D341Med (cell line): ENCODE measurements at regions not wholly inside any gene's neighbourhood (a gene's known extent, or its start where the extent isn't known, plus 50 kb on each side); places are given as distances from the start of the nearest gene placed in this dataset.
A peak's percentile ranks its signal among the peaks of the same experiment; 100 is the strongest.
"Not testable (repeated sequence)": the region's sequence is repeated elsewhere in the genome, so short reads cannot be mapped to it uniquely, and the experiment has no call there.

Experiments
- DNase-seq: peaks from one replicate; pipeline ENCODE4 v3.0.0; 2012; ENCODE audit warnings: low spot score

DNA sequence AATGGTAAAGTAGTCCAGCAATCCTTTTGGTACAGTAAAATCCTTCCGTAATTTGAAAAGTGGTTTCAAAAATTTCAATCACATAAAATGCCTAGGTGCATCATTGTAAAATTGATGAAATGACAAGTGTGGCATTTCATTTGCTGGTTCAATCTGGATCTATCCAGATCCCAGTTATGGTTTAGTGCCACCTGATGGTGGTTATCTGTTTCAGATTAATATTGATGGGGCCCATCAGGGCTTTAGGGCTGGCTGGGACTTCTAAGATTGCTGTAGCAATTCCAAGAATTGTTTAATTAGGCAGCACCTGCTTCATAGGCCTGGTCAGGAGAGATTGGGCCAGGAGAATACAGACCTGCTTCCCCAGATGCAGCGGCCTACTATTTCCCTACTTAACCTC lies 55.5 kb upstream of the PIK3C3 start:
- DNase-seq: peak; percentile 58

DNA sequence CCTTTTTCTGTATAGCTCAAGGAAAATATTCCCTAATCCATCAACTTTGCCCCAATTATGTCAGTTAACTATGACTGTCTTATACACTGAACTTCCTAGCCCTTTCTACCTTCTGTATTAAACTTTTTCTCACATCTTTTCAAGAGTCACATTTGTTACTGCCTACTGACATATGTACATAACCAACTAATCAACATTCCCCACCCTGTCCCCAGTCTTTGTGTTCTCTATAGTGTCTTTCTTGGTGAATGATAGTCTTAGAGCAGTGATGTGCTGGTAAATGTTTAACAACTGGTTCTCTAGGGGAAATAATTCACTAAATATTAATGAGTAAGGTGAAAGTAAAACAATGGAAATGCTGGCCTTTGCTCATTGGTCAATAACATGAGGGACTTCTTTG lies 61.6 kb upstream of the PIK3C3 start:
- DNase-seq: no peak

DNA sequence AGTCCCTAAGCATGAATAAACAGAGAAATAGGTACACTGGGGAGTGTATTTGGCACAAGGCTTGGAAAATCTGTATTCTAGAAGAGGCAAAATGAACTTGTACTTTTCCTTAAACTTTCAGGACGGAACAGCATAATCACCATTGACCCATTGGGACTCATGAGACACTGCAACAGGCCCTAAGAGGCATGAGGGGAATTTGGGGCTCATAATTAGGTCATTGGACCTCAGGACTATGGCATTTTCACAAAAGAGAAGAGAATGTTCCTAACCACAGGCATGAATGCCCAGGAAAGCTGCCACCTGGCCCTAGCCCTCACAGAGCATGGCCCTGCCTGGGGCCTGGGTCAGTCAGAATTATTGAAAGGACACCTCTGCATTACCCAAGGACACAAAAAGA lies 67.9 kb upstream of the PIK3C3 start:
- no peak for DNase-seq

DNA sequence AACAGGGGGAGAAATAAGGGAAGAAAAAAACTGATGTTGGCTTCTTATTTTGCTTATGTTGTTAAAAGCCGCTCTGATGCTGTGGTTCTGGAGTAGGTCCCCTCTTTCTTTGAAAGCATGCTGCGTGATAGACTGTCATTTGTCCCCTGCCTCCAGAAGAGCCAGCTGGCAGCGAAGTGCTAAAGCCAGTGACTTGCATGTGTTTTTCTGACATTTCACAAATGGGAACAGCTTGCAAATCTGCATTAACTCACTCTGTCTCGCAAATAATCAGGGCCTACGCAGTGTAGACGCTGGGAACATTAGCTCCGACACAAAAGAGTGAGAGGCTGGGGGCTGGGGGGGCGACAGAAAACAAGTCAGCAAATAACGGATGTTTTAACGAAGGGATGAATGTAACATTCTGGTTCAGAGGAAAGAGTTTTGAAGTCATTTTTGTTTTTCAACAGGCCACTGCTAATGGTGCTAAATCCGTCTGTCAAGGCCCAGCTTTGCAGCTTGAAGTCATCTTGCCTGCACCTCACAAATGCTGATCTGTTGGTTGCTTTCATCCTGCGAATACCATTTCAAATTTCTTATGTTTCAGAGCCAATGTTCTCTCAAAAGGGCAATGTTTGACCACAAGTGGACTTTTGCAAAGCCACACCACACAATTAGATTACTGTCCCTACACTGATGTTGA lies 68.8 kb upstream of the PIK3C3 start:
- no peak for DNase-seq

DNA sequence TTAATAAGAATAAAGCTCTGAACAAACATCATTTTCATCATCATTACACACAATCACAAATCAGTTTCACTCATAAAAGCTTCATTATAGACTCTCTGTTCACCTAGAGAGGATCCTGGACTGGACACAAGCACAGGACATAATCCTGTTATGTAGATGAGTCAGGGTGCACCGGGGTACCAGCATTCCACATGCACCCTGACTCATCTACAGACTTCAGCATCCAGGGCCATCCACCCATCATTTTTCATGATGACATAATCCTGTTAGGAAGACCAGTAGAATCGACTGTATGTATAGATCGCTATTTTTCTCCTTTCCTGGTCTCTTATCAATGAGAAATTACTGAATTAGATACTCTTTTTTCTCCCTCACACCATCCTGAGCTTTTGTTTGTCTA lies 73.7 kb upstream of the PIK3C3 start:
- DNase-seq: no peak

DNA sequence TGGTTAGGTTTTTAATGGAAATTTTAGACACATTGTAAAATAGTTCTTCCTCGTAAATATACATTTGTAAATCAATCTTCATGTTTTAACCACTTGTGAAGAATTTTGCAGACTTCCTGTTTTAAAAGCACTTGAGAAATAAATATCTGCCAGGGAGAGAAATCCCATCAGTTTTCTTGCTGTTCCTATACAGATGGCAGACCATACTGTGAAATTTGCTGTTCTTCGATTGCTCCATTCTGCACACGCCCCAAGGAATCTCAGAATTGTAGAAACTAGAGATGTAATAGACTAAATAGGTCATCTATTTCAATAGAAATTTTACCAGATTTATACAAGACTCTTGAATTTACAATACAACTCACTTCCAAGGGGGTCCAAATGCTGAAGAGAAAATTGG lies 75.8 kb upstream of the PIK3C3 start:
- no peak for DNase-seq

DNA sequence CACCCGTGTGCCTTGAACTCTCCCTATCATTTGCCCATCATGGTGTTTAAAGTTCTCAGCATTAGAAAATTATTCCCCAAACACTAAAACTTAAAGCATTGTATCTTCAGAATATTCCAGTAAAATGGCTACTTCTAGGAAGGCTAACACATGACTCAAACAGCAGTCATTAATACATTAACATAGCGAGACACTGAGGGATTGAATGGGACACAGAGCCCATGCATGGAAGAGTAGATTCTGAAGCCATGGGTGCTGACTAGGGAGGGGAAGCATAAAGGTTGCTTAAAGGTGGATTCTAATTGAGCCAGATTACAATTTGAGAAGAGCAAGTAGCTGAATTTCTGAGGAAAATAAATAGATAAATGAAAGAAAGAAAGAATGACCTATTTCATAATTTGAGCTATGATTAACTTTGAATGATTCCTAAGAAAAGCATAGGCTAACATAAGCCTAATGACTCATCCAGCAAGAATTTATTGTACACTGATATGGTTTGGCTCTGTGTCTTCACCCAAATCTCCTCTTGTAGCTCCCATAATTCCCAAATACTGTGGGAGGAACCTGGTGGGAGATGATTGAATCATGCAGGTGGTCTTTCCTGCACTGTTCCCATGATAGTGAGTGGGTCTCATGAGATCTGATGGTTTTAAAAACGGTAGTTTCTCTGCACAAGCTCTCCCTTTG lies 79.8 kb upstream of the PIK3C3 start:
- no peak for DNase-seq

DNA sequence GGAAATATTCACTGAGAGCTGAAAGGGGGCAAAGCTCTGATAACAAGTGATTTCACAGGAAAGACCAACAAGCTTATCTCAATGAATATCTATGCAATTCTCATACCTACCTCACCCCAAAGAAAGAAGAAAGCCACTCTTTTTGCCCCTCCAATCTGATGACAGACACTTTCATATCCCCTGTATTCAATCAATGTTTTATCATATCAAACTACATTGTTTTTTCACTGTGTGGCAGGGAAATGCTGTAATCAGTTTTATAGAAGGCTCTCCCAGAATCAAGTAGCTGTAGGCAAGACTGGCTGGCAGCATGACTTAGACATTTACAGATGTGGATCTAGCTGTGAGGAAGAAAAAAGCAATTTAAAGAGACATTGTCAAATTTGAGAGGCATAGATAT lies 81.3 kb upstream of the PIK3C3 start:
- no peak for DNase-seq

DNA sequence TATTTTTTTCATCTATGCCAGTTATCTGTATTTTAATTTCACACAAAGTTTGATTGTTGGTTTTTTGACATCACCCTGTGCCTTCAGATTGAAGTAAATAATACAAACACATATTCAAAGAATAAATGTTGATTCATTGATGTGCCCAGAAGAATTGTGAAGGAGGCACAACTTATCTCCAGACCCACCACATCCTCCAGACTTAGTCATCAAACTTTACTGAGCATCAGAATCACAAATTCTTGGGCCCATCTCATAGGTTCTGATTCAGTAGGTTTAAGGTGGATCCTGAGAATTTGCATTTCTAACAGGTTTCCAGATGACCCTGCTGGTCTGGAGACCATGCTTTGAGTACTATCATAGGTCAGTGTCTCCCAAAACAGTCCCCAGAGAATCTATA lies 82.8 kb upstream of the PIK3C3 start:
- no peak for DNase-seq

DNA sequence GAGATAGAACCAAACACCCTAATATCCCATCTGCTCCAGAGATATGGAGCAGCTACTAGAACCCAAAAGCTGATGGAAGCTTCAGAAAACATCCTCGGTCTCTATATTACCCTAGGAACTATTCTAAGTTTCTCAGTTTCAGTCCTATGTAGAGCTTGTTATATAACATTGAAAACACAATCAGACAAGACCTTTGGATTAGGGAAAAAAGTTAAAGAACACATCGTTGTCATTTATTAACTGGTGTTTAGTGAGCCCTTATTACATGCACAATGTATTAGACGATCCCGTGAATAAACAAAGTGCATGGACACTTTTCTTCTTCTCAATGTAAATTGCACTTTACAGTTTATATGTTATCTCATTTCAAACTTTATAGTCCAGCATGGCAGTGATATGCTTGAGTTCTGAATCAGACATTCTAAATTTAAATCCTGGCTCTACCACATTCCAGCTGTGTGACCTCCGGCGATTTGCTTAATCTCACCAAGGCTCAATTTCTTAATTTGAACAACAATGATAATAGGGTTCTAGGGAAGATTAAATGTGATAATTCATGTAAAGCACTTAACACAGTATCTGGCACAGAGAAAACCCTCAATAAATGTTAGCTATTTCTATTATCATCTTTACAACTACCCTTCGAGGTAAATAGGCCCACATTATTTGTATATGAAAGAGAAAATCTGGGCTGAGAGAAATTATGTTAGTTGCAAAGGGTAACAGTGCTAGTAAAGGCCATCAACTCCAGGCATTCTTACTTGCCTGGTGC lies 83.6 kb upstream of the PIK3C3 start:
- no peak for DNase-seq

DNA sequence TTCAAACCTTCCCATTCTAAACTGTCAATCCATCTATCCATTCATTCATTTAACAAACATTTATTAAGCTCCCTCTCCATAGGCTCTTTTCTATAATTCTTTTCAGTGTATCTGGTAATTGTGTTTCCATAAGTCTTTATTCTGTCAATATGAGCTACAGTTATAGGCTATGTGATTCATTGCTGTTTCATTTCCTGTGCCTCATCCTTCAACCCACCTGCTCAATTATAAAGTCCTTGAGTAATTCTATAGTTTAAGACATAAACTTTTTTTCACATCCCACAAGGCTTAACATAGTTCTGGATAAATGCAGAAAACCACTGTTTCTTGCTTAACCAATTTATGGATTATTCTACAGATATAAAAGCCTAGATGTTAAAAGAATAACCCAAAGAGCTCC lies 84.2 kb upstream of the PIK3C3 start:
- DNase-seq: no peak

DNA sequence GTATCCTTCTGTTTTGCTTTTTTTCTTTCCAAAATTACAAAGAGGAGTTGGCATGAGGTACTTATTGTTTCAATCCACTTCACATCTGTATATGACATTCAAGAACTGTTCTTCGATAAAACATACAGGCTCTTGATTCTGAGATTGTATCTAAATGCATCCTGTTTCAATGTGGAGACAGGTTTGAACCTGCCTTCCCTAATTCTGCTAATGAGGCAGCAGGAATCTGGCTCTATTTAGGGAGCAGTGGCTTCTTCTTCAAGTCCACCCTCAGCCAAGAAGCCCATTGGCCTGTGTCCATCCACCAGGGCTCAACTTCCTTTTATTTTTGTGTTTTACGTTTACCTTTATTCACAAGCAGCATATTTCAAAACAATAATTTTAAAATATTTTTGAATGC lies 84.8 kb upstream of the PIK3C3 start:
- DNase-seq: no peak

DNA sequence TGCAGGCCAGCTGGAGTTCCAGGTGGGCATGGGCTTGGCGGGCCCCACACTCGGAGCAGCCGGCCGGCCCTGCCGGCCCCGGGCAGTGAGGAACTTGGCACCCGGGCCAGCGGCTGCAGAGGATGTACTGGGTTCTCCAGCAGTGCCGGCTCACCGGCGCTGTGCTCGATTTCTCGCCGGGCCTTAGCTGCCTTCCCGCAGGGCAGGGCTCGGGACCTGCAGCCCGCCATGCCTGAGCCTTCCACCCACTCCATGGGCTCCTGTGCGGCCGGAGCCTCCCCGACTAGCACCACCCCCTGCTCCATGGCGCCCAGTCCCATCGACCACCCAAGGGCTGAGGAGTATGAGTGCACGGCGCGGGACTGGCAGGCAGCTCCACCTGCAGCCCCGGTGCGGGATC lies 89.2 kb upstream of the PIK3C3 start:
- DNase-seq: not testable (repeated sequence)

DNA sequence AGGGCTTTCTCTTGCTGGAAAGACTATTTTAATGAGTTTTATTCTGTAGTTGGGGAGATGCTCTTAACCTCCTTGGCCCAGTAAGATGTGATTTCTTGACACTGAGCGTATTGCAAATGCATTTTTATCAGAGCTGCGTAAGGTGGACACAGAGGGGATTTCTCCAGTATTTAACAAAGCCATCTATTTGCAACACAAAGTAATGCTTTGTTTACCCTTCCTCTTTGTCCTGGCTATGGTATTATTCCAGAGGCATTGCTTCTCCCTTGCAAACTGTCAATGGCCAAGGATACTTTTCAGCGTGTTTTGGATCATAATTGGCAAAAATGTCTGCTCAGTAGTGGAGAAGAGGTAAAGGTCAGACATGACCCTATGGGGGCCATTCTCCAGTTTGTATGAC lies 90.8 kb upstream of the PIK3C3 start:
- no peak for DNase-seq

DNA sequence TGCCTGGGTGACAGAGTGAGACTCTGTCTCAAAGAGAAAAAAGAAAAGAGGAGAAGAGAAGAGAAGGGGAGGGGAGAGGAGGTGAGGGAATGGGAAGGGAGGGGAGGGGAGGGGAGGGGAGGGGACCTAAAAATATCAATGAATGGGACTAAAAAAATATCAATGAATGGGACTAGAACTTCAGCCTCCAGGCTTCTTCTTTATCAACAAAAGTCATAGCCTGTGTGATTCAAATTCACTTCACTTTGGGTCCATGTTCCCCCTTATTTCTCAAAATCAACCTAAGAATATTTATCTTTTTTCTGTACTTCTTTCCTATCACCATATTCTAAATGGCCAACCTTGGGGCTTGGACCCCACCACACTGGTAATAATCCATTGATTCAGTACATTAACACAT lies 92.1 kb upstream of the PIK3C3 start:
- no peak for DNase-seq

DNA sequence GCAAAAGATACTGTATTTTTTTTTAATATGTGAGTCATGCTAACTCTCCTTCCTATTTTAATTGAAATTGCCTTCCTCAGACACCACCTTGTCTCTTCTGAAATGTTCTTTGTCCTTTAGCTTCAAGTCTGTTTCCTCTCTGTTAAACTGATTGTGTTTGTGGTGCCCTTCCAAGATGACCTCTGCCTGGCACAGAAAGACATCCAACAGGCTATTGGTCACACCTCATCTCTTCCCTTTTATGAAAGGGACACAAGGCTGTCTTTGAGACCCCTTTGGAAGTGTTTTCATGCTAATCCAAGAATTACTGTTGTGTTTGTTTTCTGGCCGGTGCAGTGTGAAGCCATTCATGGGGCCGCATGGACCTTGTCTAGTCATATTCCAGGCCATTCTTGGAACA lies 94.0 kb upstream of the PIK3C3 start:
- DNase-seq: no peak

DNA sequence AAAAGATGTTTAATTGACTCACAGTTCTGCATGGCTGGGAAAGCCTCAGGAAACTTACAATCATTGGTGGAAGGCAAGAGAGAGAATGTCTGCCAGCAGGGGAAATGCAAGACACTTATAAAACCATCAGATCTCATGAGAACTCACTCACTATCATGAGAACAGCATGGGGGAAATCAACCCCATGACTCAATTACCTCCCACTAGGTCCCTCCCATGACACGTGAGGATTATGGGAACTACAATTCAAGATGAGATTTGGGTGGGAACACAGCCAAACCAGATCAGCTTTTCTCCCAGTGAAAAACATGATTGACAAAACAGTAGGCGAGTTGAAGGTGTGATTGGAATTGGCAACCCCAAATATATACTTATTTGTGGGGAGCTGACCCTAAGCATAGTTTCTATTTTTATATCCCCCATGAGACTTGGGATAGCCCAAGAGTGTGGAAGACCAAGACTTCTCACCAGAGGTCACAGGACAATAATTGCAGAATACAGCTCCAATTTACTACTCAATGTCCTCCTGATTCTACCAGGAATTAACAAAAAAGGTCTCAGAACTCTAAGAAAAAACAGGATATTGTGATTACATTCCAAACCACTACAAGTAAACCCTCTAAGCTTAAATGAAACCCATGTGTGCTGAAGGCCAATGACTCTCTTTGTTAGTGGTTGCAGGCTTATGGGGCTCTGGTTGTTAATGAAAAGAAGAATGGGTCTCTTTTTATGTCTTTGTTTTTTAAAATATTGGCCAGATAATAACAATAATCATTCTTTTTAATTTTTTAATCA lies 96.1 kb upstream of the PIK3C3 start:
- no peak for DNase-seq

DNA sequence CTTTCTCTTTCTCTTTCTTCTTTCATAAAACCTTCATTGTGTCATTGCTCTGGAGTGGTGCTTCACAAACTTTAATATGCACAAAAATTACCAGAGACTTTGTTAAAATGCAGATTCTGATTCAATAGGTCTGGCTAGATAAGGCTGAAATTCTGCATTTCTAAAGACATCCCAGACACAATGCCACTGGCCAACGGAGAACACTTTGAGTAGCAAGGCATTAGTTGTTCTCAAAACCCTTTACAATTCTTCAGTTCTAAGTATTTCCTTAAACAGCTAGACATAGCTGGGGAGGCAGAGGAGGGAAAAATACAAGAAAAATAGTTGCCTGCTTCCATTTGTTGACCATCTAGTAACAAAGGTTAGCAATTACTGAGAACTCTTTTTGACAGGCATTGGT lies 101.8 kb upstream of the PIK3C3 start:
- DNase-seq: no peak

DNA sequence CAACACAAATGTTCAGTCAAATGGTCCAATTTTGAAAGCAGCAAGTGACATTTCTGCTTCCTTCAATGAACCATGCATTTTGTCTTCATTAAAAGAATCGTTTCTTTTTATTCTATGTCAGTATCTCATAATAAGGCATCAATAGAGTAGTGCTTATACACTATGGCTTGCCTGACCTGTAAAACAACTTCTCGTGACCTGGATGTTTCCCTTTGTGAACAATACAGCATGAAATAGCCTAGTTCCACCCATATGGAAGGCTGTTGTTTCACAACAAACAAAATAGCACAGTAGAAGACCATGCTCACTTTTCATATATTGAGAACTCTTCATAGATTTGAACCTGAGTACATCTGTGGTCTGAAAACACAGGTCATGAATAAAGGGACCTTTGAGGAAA lies 104.3 kb upstream of the PIK3C3 start:
- no peak for DNase-seq

DNA sequence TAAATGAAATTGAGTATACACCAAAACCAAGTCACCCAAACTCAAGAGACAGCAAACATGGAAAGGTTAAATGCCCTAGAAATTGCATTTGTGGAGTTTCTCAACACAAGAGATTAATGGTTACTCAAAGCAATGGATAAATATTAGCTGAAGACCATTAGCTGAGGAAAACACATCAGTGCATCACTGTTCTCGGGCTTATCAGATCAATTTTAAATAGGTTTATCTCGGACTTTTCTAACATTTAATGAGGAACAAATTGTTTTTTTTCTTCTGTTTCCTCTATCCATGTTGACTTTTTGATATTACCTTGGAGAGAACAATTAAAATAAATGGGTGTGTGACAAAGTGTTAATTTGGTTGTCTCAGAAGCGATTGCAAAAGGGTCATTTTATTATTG lies 105.4 kb upstream of the PIK3C3 start:
- DNase-seq: no peak

DNA sequence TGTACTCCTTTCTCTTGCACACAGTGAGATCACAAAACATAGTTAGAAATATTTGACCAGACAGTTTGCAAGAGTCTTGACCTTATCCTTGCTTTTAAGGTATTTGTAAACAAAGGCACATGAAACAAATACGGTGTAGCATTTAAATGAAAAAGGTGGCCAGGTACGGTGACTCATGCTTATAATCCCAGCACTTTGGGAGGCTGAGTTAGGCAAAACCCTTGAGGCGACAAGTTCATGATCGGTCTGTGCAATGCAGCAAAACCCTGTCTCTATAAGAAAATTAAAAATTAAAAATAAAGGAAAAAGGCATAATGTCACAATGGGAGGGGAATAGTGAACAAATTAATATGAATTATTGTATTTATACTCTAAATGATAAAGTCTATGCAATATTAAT lies 109.5 kb upstream of the PIK3C3 start:
- DNase-seq: no peak

DNA sequence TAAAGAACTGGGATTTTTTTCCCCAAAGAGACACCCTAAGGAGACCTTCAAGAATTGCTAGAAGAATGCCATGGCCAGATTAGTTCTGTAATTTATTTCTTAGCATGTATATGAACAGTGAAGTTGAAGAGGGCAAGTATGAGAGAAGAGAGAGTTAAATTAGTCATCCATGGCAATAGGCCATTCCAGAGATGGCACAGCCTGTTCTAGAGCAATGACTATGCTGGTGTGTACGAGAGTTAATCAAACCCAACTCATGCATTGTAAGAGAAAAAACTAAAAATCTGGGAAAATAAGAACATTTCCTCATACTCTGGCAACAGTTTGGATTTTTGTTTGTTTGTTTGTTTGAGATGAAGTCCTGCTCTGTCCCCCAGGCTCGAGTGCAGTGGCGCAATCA lies 112.1 kb upstream of the PIK3C3 start:
- no peak for DNase-seq
